ENCODE measurements at regions not wholly inside any gene's neighbourhood (a gene's known extent, or its start where the extent isn't known, plus 50 kb on each side); places are given as distances from the start of the nearest gene placed in this dataset.
A peak's percentile ranks its signal among the peaks of the same experiment; 100 is the strongest.
"Not testable (repeated sequence)": the region's sequence is repeated elsewhere in the genome, so short reads cannot be mapped to it uniquely, and the experiment has no call there.

GRCh38 chr9:40361018-40361417, 767.5 kb downstream of the FOXD4L6 start:
- H2AFZ ChIP-seq (ENCODE audit: control insufficient read depth, low read depth, low read length); POLR2A ChIA-PET; H3K9me3 ChIP-seq (replicated peaks; ENCODE audit: control insufficient read depth, insufficient read depth, low read length); DNase-seq (ENCODE audit: low read depth, low spot score); H3K79me2 ChIP-seq (ENCODE audit: control insufficient read depth, insufficient read depth, low read length); H3K4me1 ChIP-seq (ENCODE audit: control insufficient read depth, insufficient read depth, low read length); SMC1A ChIA-PET (ENCODE audit: uncharacterized antibody, unreplicated experiment); H3K36me3 ChIP-seq (ENCODE audit: control insufficient read depth in 2 of 2, insufficient read depth in 2 of 2, low read length in 1 of 2); H3K27ac ChIP-seq (ENCODE audit: control insufficient read depth, insufficient read depth); H3K27me3 ChIP-seq (replicated peaks in 1 of 2; ENCODE audit: control insufficient read depth in 2 of 2, insufficient read depth in 2 of 2, low read length in 1 of 2); in situ Hi-C loops (cut with MboI); H3K9ac ChIP-seq (ENCODE audit: control insufficient read depth, insufficient read depth, low read length); H4K20me1 ChIP-seq (ENCODE audit: control insufficient read depth, insufficient read depth); BruUV-seq (replicated peaks); H3K4me3 ChIP-seq; CTCF ChIA-PET; ATAC-seq; intact Hi-C loops (cut with micrococcal nuclease; ENCODE audit: unreplicated experiment); FAIRE-seq; H3K4me2 ChIP-seq (ENCODE audit: control insufficient read depth, insufficient read depth); RAD21 ChIA-PET (ENCODE audit: unreplicated experiment): not testable (repeated sequence)
- WGBS (ENCODE audit: insufficient coverage, insufficient replicate concordance, low lambda C conversion rate, missing lambda C conversion rate): 16% methylated on average over 4 of the region's 4 CpGs

DNA sequence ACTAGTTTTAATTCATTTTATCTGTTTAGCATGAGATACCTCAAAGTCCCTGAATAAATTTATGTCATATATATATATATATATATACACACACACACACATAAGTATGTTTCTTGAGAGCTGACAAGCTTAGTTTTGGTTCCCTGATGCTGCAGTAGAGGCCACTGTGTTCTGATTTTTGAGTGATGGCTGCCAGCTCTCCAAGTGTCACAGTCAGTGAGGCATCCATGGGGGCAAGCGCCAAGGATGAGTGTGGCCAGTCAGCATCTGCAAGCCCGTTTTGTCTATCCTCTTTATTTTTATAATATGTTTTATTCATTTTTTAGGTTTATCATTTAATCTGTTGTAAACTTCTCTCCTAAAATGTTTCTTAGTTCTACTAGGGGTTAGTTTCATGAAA, 797.5 kb downstream of the FOXD4L6 start:
- ATAC-seq; POLR2A ChIA-PET; DNase-seq (ENCODE audit: low read depth, low spot score); H3K4me1 ChIP-seq (ENCODE audit: control insufficient read depth, insufficient read depth, low read length); H3K79me2 ChIP-seq (ENCODE audit: control insufficient read depth, insufficient read depth, low read length); intact Hi-C loops (cut with micrococcal nuclease; ENCODE audit: unreplicated experiment); RAD21 ChIA-PET (ENCODE audit: unreplicated experiment); H3K36me3 ChIP-seq (ENCODE audit: control insufficient read depth in 2 of 2, insufficient read depth in 2 of 2, low read length in 1 of 2); H3K9me3 ChIP-seq (replicated peaks; ENCODE audit: control insufficient read depth, insufficient read depth, low read length); H3K4me2 ChIP-seq (ENCODE audit: control insufficient read depth, insufficient read depth); H4K20me1 ChIP-seq (ENCODE audit: control insufficient read depth, insufficient read depth); H3K9ac ChIP-seq (ENCODE audit: control insufficient read depth, insufficient read depth, low read length); SMC1A ChIA-PET (ENCODE audit: uncharacterized antibody, unreplicated experiment); H3K27ac ChIP-seq (ENCODE audit: control insufficient read depth, insufficient read depth); H3K4me3 ChIP-seq; H3K27me3 ChIP-seq (replicated peaks in 1 of 2; ENCODE audit: control insufficient read depth in 2 of 2, insufficient read depth in 2 of 2, low read length in 1 of 2); in situ Hi-C loops (cut with MboI); H2AFZ ChIP-seq (ENCODE audit: control insufficient read depth, low read depth, low read length); FAIRE-seq; CTCF ChIA-PET; BruUV-seq (replicated peaks): not testable (repeated sequence)
- WGBS (ENCODE audit: insufficient coverage, insufficient replicate concordance, low lambda C conversion rate, missing lambda C conversion rate): 28% methylated on average over 2 of the region's 2 CpGs

- POLR2A ChIA-PET; FAIRE-seq; H3K27ac ChIP-seq (ENCODE audit: control insufficient read depth, insufficient read depth); DNase-seq (ENCODE audit: low read depth, low spot score); H3K4me2 ChIP-seq (ENCODE audit: control insufficient read depth, insufficient read depth); SMC1A ChIA-PET (ENCODE audit: uncharacterized antibody, unreplicated experiment); H3K79me2 ChIP-seq (ENCODE audit: control insufficient read depth, insufficient read depth, low read length); RAD21 ChIA-PET (ENCODE audit: unreplicated experiment); H3K4me3 ChIP-seq; H2AFZ ChIP-seq (ENCODE audit: control insufficient read depth, low read depth, low read length); in situ Hi-C loops (cut with MboI); H3K27me3 ChIP-seq (replicated peaks in 1 of 2; ENCODE audit: control insufficient read depth in 2 of 2, insufficient read depth in 2 of 2, low read length in 1 of 2); H3K4me1 ChIP-seq (ENCODE audit: control insufficient read depth, insufficient read depth, low read length); intact Hi-C loops (cut with micrococcal nuclease; ENCODE audit: unreplicated experiment); H3K9me3 ChIP-seq (replicated peaks; ENCODE audit: control insufficient read depth, insufficient read depth, low read length); H4K20me1 ChIP-seq (ENCODE audit: control insufficient read depth, insufficient read depth); BruUV-seq (replicated peaks); H3K9ac ChIP-seq (ENCODE audit: control insufficient read depth, insufficient read depth, low read length); H3K36me3 ChIP-seq (ENCODE audit: control insufficient read depth in 2 of 2, insufficient read depth in 2 of 2, low read length in 1 of 2); CTCF ChIA-PET; ATAC-seq: not testable (repeated sequence)
- WGBS (ENCODE audit: insufficient coverage, insufficient replicate concordance, low lambda C conversion rate, missing lambda C conversion rate): no CpG with 5 or more reads among the region's 8 CpGs
Observed at GRCh38 chr9:40328907-40329306, 799.6 kb downstream of the FOXD4L6 start.

DNA sequence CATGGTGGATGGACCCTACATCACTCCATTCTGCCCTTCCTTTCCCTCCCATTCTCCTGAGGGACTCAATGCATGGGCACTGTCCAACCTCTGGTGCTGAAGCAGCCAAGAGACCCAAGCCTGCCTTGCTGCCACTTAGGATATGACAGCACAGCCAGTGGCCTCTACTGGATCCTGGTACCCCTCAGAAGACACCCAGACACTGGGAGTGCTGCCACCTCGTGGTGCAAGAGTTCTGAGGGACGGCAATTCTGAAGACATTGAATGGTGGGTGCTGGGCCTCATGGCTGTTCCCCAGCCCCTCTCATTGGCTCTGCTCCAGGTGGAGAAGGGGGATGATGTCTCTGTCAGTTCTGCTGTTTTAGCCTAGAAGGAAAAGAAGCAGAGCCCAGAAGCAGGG, 802.3 kb downstream of the FOXD4L6 start:
- FAIRE-seq; SMC1A ChIA-PET (ENCODE audit: uncharacterized antibody, unreplicated experiment); H3K9me3 ChIP-seq (replicated peaks; ENCODE audit: control insufficient read depth, insufficient read depth, low read length); H3K4me1 ChIP-seq (ENCODE audit: control insufficient read depth, insufficient read depth, low read length); H2AFZ ChIP-seq (ENCODE audit: control insufficient read depth, low read depth, low read length); BruUV-seq (replicated peaks); H3K27ac ChIP-seq (ENCODE audit: control insufficient read depth, insufficient read depth); in situ Hi-C loops (cut with MboI); DNase-seq (ENCODE audit: low read depth, low spot score); CTCF ChIA-PET; H3K4me2 ChIP-seq (ENCODE audit: control insufficient read depth, insufficient read depth); intact Hi-C loops (cut with micrococcal nuclease; ENCODE audit: unreplicated experiment); POLR2A ChIA-PET; RAD21 ChIA-PET (ENCODE audit: unreplicated experiment); H3K4me3 ChIP-seq; H3K27me3 ChIP-seq (replicated peaks in 1 of 2; ENCODE audit: control insufficient read depth in 2 of 2, insufficient read depth in 2 of 2, low read length in 1 of 2); H3K9ac ChIP-seq (ENCODE audit: control insufficient read depth, insufficient read depth, low read length); H3K79me2 ChIP-seq (ENCODE audit: control insufficient read depth, insufficient read depth, low read length); H4K20me1 ChIP-seq (ENCODE audit: control insufficient read depth, insufficient read depth); H3K36me3 ChIP-seq (ENCODE audit: control insufficient read depth in 2 of 2, insufficient read depth in 2 of 2, low read length in 1 of 2): not testable (repeated sequence)
- peak; percentile 65 for ATAC-seq
- no CpG with 5 or more reads among the region's 2 CpGs for WGBS (ENCODE audit: insufficient coverage, insufficient replicate concordance, low lambda C conversion rate, missing lambda C conversion rate)
